Activated CD8-positive, alpha-beta memory T cell treated with anti-CD3 and anti-CD28 coated beads for 24 hours (primary cell): ENCODE measurements at regions not wholly inside any gene's neighbourhood (a gene's known extent, or its start where the extent isn't known, plus 50 kb on each side); places are given as distances from the start of the nearest gene placed in this dataset.
"Not testable (repeated sequence)": the region's sequence is repeated elsewhere in the genome, so short reads cannot be mapped to it uniquely, and the experiment has no call there.

Source experiments
- DNase-seq: peaks from one replicate; pipeline ENCODE4 v3.0.0-alpha.2; 2020

- DNase-seq: no peak
Observed at GRCh38 chr10:28869606-28870201, 192.4 kb downstream of the BAMBI start.

GRCh38 chr10:28871665-28872064 is 194.3 kb downstream of the BAMBI start:
- DNase-seq: no peak

GRCh38 chr10:28872587-28873165 is 195.4 kb downstream of the BAMBI start:
- no peak for DNase-seq

DNA sequence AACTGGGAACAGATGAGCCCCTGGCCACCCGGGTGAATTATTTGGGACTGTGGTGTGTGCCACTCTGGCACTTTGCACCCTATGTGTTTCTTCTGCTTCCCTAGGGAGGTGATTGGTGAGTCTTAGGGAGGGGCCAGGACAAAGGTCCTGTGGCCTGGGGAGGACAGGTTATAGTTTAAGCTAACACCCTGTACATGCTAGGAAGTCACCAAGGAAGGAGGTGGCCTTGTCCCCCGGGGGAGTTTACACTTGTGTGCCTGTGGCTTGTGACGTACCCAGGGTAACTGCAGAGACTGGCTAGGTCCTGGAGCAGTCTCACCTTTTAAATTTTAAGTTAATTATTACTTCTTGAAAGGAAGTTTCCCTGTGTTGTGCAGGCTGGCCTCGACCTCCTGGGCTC is 196.2 kb downstream of the BAMBI start:
- DNase-seq: no peak

DNA sequence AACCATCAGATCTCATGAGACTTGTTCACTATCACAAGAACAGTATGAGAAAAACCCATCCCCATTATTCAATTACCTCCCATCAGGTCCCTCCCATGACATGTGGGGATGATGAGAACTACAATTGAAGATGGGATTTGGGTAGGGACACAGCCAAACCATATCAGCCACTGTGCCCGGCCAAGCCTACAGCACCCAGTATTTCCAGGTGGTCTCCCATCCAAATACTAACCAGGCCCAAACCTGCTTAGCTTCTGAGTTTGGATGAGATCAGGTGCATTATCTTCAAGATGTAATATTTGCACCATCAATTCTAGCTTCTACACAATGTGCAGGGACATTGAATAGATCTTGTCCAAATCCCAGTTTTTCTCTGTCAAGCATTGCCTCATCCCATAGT is 196.9 kb downstream of the BAMBI start:
- DNase-seq: no peak

- DNase-seq: no peak
Observed at GRCh38 chr10:28875549-28876081, 198.3 kb downstream of the BAMBI start.

GRCh38 chr10:28878236-28878970 is 201.1 kb downstream of the BAMBI start:
- DNase-seq: no peak

DNA sequence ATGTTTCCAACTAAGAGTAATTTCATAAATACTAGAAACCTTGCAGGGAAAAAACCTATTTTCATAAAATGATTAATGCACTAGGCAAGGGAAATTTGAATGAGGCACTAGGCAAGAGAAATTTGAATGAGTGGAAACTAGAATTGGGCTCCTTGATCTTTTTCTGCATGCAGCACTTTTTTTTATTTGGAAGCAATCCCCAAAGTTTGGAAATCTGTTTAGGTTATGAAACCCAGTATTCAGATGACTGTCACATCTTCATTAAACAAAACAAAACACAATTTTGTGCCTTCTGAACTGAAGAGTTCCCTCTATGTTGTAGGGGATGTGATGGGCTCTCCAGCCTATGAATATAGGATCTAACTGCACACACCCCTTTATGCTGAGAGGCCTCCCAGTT is 201.9 kb downstream of the BAMBI start:
- no peak for DNase-seq

DNA sequence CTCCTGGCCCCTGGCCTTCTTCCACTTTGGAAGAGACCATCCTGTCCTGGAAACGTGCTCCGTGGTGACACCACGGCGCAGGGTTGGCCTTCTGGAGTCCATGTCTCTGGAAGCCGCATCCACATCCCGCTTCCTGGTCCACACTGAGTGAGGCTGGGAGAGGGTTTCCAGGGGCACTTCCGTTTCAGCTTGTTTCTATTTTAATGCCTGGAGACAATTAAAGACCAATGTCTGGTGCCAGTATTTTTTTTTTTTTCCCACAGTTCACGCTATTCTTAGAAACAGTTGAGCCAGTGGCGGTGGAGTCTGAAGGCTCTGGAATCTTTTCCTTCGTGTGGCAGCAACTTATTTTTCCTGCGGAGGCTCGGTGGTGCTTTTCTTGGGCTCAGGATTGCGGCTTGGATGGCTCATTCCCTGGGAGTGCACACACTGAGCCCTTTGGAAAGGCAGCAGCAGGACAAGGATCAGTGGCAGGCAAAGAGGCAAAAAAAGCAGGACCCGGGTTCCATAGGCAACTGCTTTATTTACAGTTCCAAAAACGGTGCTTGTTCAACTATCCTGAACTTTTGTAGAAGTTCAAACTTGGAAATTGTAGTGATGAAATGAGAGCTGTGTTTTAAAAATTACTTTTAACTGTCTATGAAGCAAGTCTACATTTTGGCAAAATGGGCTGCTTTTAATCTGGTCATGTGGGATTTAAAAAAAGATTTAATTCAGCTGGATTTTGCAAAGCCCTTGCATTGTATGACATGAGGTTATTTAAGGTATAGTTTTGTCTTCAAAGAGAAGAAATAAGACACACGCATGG is 202.8 kb downstream of the BAMBI start:
- no peak for DNase-seq

DNA sequence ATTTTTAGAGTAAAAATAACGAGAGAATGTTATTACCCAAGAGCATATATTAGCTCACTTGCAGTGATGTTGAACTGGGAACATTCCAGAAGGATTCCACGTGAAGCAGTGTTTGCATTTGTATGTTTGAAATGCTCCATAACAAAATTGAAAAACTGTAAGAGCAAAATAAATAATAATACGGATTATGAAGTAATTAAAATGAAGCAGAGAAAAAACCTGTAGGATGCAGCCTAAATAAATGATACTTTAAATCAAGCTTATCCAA is 203.3 kb downstream of the BAMBI start:
- DNase-seq: no peak

- DNase-seq: no peak
Observed at GRCh38 chr10:28881171-28881882, 204.0 kb downstream of the BAMBI start.

- no peak for DNase-seq
Observed at GRCh38 chr10:28883741-28884423, 206.6 kb downstream of the BAMBI start.

- DNase-seq: no peak
Observed at GRCh38 chr10:28890121-28890950, 213.0 kb downstream of the BAMBI start.

DNA sequence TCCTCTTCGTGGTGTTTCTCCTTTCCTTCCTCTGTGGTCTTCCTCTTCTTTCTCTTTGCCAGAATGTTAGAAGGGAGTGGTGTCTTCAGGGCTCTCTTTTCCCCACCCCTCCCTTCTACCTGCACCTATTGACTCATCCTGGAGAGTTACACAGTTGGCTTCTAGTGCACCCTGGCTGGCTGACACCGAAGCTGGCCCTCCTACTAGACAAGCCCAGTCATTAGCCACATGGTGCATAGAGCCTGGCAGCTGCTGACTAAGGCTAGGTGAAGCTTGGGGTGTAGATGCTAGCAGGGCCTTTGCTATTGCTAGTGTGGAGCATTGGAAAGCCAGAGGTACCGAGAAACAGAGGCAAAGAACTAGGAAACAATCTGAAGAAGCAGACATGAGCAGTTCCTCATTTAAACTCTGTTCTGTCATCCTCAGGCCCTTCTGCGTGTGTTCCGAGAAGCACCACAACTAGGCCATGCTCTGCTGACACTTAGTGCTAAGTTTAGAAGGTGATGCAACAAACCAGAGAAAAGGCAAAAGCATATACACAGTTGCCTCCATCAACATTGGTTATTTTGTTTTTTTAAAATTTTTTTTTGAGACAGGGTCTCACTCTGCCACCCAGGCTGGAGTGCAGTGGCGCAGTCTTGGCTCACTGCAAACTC is 213.9 kb downstream of the BAMBI start:
- no peak for DNase-seq

- DNase-seq: no peak
Observed at GRCh38 chr10:28892818-28893547, 215.7 kb downstream of the BAMBI start.

- DNase-seq: no peak
Observed at GRCh38 chr10:28894146-28894545, 216.8 kb downstream of the BAMBI start.

DNA sequence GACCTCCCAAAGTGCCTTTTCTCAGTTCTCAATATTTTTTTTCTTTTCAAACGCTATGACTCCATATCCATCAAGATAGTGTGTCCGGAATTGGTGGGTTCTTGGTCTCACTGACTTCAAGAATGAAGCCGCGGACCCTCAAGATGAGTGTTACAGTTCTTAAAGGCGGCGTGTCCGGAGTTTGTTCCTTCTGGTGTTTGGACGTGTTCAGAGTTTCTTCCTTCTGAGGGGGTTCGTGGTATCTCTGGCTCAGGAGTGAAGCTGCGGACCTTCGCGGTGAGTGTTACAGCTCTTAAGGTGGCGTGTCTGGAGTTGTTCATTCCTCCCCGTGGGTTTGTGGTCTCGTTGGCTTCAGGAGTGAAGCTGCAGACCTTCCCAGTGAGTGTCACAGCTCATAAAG is 218.3 kb downstream of the BAMBI start:
- not testable (repeated sequence) for DNase-seq

GRCh38 chr10:28896791-28897409 is 219.6 kb downstream of the BAMBI start:
- not testable (repeated sequence) for DNase-seq

DNA sequence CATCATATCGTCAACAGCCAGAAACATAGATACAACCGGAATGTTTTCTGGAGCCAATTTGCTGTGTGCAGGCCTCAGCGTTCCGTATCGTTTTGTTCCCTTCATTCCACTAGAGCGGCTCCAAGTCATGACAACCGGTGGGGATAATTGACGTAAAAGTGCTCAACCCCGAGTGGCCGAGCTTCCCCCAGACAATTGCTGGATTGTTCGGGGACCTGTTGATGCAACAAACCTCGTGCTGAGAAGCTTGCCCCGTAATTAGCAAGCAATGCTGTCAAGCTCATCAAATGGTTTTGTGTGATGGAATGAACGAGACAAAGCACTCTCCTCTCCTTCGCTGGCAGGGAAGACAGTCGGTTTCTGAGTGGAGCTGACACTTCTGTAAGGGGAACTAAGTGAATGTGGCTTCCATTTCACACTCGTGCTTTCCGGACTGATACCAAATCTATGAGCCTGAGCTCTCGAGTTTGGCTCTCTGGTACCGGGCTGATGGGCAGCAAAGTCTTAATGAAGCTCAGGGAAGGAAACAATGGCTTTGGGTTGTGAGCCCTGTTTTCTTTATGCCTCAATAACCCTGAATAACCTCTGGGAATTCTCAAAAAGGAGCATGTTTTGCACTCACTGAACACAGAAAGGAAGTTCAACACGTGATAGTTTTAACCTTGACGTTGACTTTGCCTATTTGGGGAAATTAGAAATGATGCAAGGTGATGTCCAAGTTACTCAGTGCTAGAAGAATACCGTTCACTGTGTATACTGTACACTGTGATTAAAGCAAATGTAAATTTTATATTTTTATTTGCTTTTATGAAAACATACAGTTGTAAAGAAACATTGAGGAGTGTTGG is 220.5 kb downstream of the BAMBI start:
- DNase-seq: no peak
